Adrenal gland (tissue), 5 donors: ENCODE measurements at regions not wholly inside any gene's neighbourhood (a gene's known extent, or its start where the extent isn't known, plus 50 kb on each side); places are given as distances from the start of the nearest gene placed in this dataset.

Experiments
- POLR2A ChIP-seq, 2 donors: fragments of 450-650 bp; IDR thresholded peaks; one replicate each; pipeline ENCODE4 v1.6.1; 2017; ENCODE audit warnings: antibody characterized with exemption in 2 of 2, mild to moderate bottlenecking in 2 of 2, moderate library complexity in 1 of 2
- TF ChIP-seq, protein P1 (sequence below), 6 experiments: fragments of 450-650 bp in 4 of 6; fragments of 200-600 bp in 2 of 6; sonication (generic) in 1 of 6; IDR thresholded peaks; 1 replicate in 5 of 6; 2 replicates in 1 of 6; pipeline versions ENCODE4 v1.5.1 to v1.8.0; 2016 to 2021; ENCODE audit warnings: antibody characterized with exemption in 6 of 6, mild to moderate bottlenecking in 2 of 6, moderate library complexity in 1 of 6
- donor health status: DM: no; HTN: no; CAD: no.

GRCh38 chr2:144097440-144098225 lies 422.3 kb downstream of the ZEB2 start:
- TF ChIP-seq POLR2A (IDR thresholded peaks at IDR 0.05) = no peak
- TF ChIP-seq, protein P1, sequence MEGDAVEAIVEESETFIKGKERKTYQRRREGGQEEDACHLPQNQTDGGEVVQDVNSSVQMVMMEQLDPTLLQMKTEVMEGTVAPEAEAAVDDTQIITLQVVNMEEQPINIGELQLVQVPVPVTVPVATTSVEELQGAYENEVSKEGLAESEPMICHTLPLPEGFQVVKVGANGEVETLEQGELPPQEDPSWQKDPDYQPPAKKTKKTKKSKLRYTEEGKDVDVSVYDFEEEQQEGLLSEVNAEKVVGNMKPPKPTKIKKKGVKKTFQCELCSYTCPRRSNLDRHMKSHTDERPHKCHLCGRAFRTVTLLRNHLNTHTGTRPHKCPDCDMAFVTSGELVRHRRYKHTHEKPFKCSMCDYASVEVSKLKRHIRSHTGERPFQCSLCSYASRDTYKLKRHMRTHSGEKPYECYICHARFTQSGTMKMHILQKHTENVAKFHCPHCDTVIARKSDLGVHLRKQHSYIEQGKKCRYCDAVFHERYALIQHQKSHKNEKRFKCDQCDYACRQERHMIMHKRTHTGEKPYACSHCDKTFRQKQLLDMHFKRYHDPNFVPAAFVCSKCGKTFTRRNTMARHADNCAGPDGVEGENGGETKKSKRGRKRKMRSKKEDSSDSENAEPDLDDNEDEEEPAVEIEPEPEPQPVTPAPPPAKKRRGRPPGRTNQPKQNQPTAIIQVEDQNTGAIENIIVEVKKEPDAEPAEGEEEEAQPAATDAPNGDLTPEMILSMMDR (IDR thresholded peaks at IDR 0.05) = no peak
